SK-N-SH (cell line): ENCODE measurements at regions not wholly inside any gene's neighbourhood (a gene's known extent, or its start where the extent isn't known, plus 50 kb on each side); places are given as distances from the start of the nearest gene placed in this dataset.

Experiments
- CTCF ChIA-PET: fragments of 300-600, 350-600 bp; formaldehyde crosslinking; extraction: SDS; loops from one replicate; lab custom pipeline; 2021; lab: Yijun Ruan, JAX
- POLR2A ChIA-PET: fragments of 350-600 bp; sonication (Branson Sonifier 250); formaldehyde crosslinking; extraction: SDS; loops from one replicate; lab custom pipeline; 2020; ENCODE audit warnings: antibody characterized with exemption, inconsistent platforms; lab: Yijun Ruan, JAX
- DNase-seq: peaks from one replicate; pipeline ENCODE4 v3.0.0; 2012
- H2AFZ ChIP-seq: fragments of 200-600 bp; sonication (generic); 2 replicates; pipeline ENCODE4 v1.8.1; 2016; ENCODE audit warnings: antibody characterized with exemption, mild to moderate bottlenecking, low read depth
- H3F3A ChIP-seq: fragments of 200-600 bp; sonication (generic); replicated peaks from 2 replicates; pipeline ENCODE3; 2016; ENCODE audit warnings: antibody characterized with exemption, mild to moderate bottlenecking; ENCODE audit not compliant: insufficient read depth
- H3K27ac ChIP-seq, 2 experiments: fragments of 200-500 bp in 1 of 2; fragments of 200-600 bp in 1 of 2; sonication (Bioruptor generic) in 1 of 2; sonication (generic), shearing (Covaris generic) in 1 of 2; 2 replicates each; pipeline versions ENCODE4 v1.5.1 to v1.6.1; 2014 to 2016; ENCODE audit warnings: low read depth in 2 of 2, inconsistent platforms in 1 of 2, low read length in 1 of 2, mild to moderate bottlenecking in 1 of 2, mixed read lengths in 1 of 2
- H3K27me3 ChIP-seq: fragments of 200-600 bp; sonication (generic), shearing (Covaris generic); 2 replicates; pipeline ENCODE4 v1.6.1; 2016; ENCODE audit warnings: mixed run types; ENCODE audit not compliant: insufficient read depth
- H3K36me3 ChIP-seq, 2 experiments: fragments of 200-500 bp in 1 of 2; fragments of 200-600 bp in 1 of 2; sonication (Bioruptor generic) in 1 of 2; sonication (generic) in 1 of 2; replicated peaks in 1 of 2; 2 replicates each; pipeline versions ENCODE3 to v1.5.1; 2014 to 2016; ENCODE audit warnings: low read length in 1 of 2, mild to moderate bottlenecking in 1 of 2; ENCODE audit not compliant: insufficient read depth in 2 of 2, control insufficient read depth in 1 of 2
- H3K4me1 ChIP-seq, 2 experiments: fragments of 200-500 bp in 1 of 2; fragments of 200-600 bp in 1 of 2; sonication (Bioruptor generic) in 1 of 2; sonication (generic), shearing (Covaris generic) in 1 of 2; 2 replicates each; pipeline versions ENCODE4 v1.5.1 to v1.6.1; 2014 to 2016; ENCODE audit warnings: low read depth in 1 of 2, low read length in 1 of 2, mixed run types in 1 of 2; ENCODE audit not compliant: insufficient read depth in 2 of 2, control insufficient read depth in 1 of 2
- H3K4me2 ChIP-seq: fragments of 200-600 bp; sonication (generic), shearing (Covaris generic); 2 replicates; pipeline ENCODE4 v1.6.1; 2017; ENCODE audit warnings: mixed run types
- H3K4me3 ChIP-seq, 2 experiments: fragments of 200-500 bp in 1 of 2; fragments of 200-600 bp in 1 of 2; sonication (Bioruptor generic) in 1 of 2; sonication (generic), shearing (Covaris generic) in 1 of 2; 2 replicates each; pipeline versions ENCODE4 v1.5.1 to v1.8.1; 2014 to 2016; ENCODE audit warnings: low read depth in 2 of 2, inconsistent platforms in 1 of 2, low read length in 1 of 2, mild to moderate bottlenecking in 1 of 2, mixed read lengths in 1 of 2, moderate library complexity in 1 of 2
- H3K79me2 ChIP-seq: fragments of 200-600 bp; sonication (generic); 2 replicates; pipeline ENCODE4 v1.8.1; 2017; ENCODE audit warnings: mild to moderate bottlenecking; ENCODE audit not compliant: insufficient read depth
- H3K9ac ChIP-seq: fragments of 200-600 bp; sonication (generic); 2 replicates; pipeline ENCODE4 v1.6.1; 2017; ENCODE audit warnings: mixed run types
- H3K9me2 ChIP-seq: fragments of 200-600 bp; sonication (generic); 2 replicates; pipeline ENCODE4 v1.6.1; 2017; ENCODE audit warnings: mixed run types
- H3K9me3 ChIP-seq: fragments of 200-600 bp; sonication (generic); 2 replicates; pipeline ENCODE4 v1.6.1; 2017; ENCODE audit warnings: mixed run types, mild to moderate bottlenecking, moderate library complexity
- H4K20me1 ChIP-seq: fragments of 200-600 bp; sonication (generic); 2 replicates; pipeline ENCODE4 v1.6.1; 2017; ENCODE audit warnings: mild to moderate bottlenecking, mixed run types; ENCODE audit not compliant: insufficient read depth
- CHD2 ChIP-seq: fragments of 150-350 bp; IDR thresholded peaks from 2 replicates; pipeline ENCODE4 v1.6.1; 2018; ENCODE audit warnings: low read length; ENCODE audit not compliant: partially characterized antibody
- ELF1 ChIP-seq: IDR thresholded peaks from 2 replicates; pipeline ENCODE4 v1.4.0; 2012
- EP300 ChIP-seq, 2 experiments: IDR thresholded peaks; 2 replicates each; pipeline versions ENCODE4 v1.4.0 to v1.6.1; 2012; ENCODE audit warnings: borderline replicate concordance in 1 of 2, low read depth in 1 of 2, low read length in 1 of 2
- EZH2phosphoT487 ChIP-seq: fragments of 200-600 bp; sonication (generic); IDR thresholded peaks from 2 replicates; pipeline ENCODE4 v1.6.1; 2017; ENCODE audit warnings: low read depth, mixed run types, mild to moderate bottlenecking, antibody characterized with exemption, moderate library complexity, borderline replicate concordance
- FOSL2 ChIP-seq: IDR thresholded peaks from 2 replicates; pipeline ENCODE4 v1.4.0; 2012; ENCODE audit warnings: low read depth, mild to moderate bottlenecking, moderate library complexity, borderline replicate concordance
- FOXJ3 ChIP-seq: sonication (generic); formaldehyde crosslinking; IDR thresholded peaks from 2 replicates; pipeline ENCODE4 v1.5.1; 2020; ENCODE audit warnings: mild to moderate bottlenecking, missing genetic modification reagents
- FOXM1 ChIP-seq: IDR thresholded peaks from 2 replicates; pipeline ENCODE4 v1.4.0; 2012; ENCODE audit warnings: low read depth, mild to moderate bottlenecking
- GABPA ChIP-seq: IDR thresholded peaks from 2 replicates; pipeline ENCODE4 v1.4.0; 2012; ENCODE audit warnings: low read depth, mild to moderate bottlenecking
- IRF3 ChIP-seq: fragments of 150-350 bp; IDR thresholded peaks from 2 replicates; pipeline ENCODE4 v1.6.1; 2016; ENCODE audit warnings: mild to moderate bottlenecking, low read depth, low read length
- NRF1 ChIP-seq: IDR thresholded peaks from 2 replicates; pipeline ENCODE4 v1.6.1; 2012; ENCODE audit warnings: low read depth, mild to moderate bottlenecking, low read length
- RFX5 ChIP-seq: IDR thresholded peaks from 2 replicates; pipeline ENCODE4 v1.6.1; 2012; ENCODE audit warnings: mild to moderate bottlenecking, improper control_type of control experiment, low read length
- SIN3A ChIP-seq: IDR thresholded peaks from 2 replicates; pipeline ENCODE4 v1.6.1; 2012; ENCODE audit warnings: low read depth, mild to moderate bottlenecking, low read length, moderate library complexity, borderline replicate concordance
- USF1 ChIP-seq: IDR thresholded peaks from 2 replicates; pipeline ENCODE4 v1.4.0; 2012; ENCODE audit warnings: low read depth, borderline replicate concordance
- WGBS: methylation state at CpG from one replicate; pipeline ENCODE4 v1.1.6; 2017; ENCODE audit warnings: low lambda C conversion rate; 5-methylcytosine and 5-hydroxymethylcytosine counted together
- TF ChIP-seq, protein P1 (sequence below): IDR thresholded peaks from 2 replicates; pipeline ENCODE4 v1.6.1; 2012; ENCODE audit warnings: mild to moderate bottlenecking, low read depth, low read length, moderate library complexity
- TF ChIP-seq, protein P2 (sequence below): IDR thresholded peaks from 2 replicates; pipeline ENCODE4 v1.4.0; 2012; ENCODE audit warnings: low read depth
- TF ChIP-seq, protein P3 (sequence below): fragments of 200-600 bp; sonication (generic); IDR thresholded peaks from 2 replicates; pipeline ENCODE4 v1.6.1; 2017; ENCODE audit warnings: antibody characterized with exemption, mild to moderate bottlenecking, moderate library complexity

DNA sequence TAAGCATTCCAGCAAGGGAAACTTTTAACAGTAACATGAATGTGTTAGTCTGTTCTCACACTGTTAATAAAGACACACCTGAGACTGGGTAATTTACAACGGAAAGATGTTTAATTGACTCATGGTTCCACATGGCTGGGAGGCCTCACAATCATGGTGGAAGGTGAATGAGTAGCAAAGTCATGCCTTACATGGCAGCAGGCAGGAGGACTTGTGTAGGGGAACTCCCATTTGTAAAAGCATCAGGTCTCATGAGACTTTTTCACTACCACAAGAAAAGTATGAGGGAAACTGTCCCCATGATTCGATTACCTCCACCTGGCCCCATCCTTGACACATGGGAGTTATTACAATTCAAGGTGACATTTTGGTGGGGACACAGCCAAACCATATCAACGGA lies 168.3 kb downstream of the PAH start:
- no peak overlapping the region for H3K4me3 ChIP-seq
- H3F3A ChIP-seq = no peaks in the 10 kb centered on the region
- H3K36me3 ChIP-seq = no peaks in the 10 kb centered on the region
- H3K79me2 ChIP-seq = no peaks in the 10 kb centered on the region
- CTCF ChIA-PET = interaction anchor here (1.2 kb wide), 1 partner anchor 8 kb away, joined by 3 read pairs; no protein-coding TSS in a partner anchor
- H2AFZ ChIP-seq = no peak overlapping the region
- TF ChIP-seq ELF1 = no peak
- TF ChIP-seq GABPA = no peak
- TF ChIP-seq, protein P1, sequence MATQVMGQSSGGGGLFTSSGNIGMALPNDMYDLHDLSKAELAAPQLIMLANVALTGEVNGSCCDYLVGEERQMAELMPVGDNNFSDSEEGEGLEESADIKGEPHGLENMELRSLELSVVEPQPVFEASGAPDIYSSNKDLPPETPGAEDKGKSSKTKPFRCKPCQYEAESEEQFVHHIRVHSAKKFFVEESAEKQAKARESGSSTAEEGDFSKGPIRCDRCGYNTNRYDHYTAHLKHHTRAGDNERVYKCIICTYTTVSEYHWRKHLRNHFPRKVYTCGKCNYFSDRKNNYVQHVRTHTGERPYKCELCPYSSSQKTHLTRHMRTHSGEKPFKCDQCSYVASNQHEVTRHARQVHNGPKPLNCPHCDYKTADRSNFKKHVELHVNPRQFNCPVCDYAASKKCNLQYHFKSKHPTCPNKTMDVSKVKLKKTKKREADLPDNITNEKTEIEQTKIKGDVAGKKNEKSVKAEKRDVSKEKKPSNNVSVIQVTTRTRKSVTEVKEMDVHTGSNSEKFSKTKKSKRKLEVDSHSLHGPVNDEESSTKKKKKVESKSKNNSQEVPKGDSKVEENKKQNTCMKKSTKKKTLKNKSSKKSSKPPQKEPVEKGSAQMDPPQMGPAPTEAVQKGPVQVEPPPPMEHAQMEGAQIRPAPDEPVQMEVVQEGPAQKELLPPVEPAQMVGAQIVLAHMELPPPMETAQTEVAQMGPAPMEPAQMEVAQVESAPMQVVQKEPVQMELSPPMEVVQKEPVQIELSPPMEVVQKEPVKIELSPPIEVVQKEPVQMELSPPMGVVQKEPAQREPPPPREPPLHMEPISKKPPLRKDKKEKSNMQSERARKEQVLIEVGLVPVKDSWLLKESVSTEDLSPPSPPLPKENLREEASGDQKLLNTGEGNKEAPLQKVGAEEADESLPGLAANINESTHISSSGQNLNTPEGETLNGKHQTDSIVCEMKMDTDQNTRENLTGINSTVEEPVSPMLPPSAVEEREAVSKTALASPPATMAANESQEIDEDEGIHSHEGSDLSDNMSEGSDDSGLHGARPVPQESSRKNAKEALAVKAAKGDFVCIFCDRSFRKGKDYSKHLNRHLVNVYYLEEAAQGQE = no peak
- no peak for TF ChIP-seq FOXM1
- no peak for TF ChIP-seq EP300 (IDR thresholded peaks at IDR 0.05; ENCODE audit: borderline replicate concordance in 1 of 2, low read depth in 1 of 2, low read length in 1 of 2)
- TF ChIP-seq, protein P2, sequence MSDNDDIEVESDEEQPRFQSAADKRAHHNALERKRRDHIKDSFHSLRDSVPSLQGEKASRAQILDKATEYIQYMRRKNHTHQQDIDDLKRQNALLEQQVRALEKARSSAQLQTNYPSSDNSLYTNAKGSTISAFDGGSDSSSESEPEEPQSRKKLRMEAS = no peak
- no peak for TF ChIP-seq FOSL2
- no peak for TF ChIP-seq EZH2phosphoT487
- TF ChIP-seq, protein P3, sequence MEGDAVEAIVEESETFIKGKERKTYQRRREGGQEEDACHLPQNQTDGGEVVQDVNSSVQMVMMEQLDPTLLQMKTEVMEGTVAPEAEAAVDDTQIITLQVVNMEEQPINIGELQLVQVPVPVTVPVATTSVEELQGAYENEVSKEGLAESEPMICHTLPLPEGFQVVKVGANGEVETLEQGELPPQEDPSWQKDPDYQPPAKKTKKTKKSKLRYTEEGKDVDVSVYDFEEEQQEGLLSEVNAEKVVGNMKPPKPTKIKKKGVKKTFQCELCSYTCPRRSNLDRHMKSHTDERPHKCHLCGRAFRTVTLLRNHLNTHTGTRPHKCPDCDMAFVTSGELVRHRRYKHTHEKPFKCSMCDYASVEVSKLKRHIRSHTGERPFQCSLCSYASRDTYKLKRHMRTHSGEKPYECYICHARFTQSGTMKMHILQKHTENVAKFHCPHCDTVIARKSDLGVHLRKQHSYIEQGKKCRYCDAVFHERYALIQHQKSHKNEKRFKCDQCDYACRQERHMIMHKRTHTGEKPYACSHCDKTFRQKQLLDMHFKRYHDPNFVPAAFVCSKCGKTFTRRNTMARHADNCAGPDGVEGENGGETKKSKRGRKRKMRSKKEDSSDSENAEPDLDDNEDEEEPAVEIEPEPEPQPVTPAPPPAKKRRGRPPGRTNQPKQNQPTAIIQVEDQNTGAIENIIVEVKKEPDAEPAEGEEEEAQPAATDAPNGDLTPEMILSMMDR = no peak
- no peak for TF ChIP-seq RFX5
- no peak for TF ChIP-seq USF1
- no peak for TF ChIP-seq CHD2
- no peak for TF ChIP-seq FOXJ3
- no peak for TF ChIP-seq SIN3A
- no peak for TF ChIP-seq IRF3
- TF ChIP-seq NRF1 = no peak
- DNase-seq = no peak
- no peak overlapping the region for H3K9ac ChIP-seq
- WGBS = 6% methylated on average over 3 of the region's 3 CpGs
- H3K9me2 ChIP-seq = no peaks in the 10 kb centered on the region
- no peaks in the 10 kb centered on the region for H3K9me3 ChIP-seq
- H3K27me3 ChIP-seq = no peaks in the 10 kb centered on the region
- no peaks in the 10 kb centered on the region for H4K20me1 ChIP-seq
- H3K27ac ChIP-seq = no peak overlapping the region
- H3K4me2 ChIP-seq = no peak overlapping the region
- no peaks in the 10 kb centered on the region for H3K4me1 ChIP-seq
- POLR2A ChIA-PET = no interaction called here
